Breast epithelium (tissue), 4 donors: ENCODE measurements at regions not wholly inside any gene's neighbourhood (a gene's known extent, or its start where the extent isn't known, plus 50 kb on each side); places are given as distances from the start of the nearest gene placed in this dataset.

Experiments
- DNase-seq, 2 donors: peaks; one replicate each; pipeline ENCODE4 v3.0.0-alpha.2; 2019; ENCODE audit warnings: low spot score in 2 of 2
- H3K27ac ChIP-seq, 2 donors: fragments of 200-600 bp; sonication (generic) in 1 of 2; one replicate each; pipeline ENCODE4 v1.5.1; 2016 to 2019; ENCODE audit warnings: mild to moderate bottlenecking in 1 of 2
- H3K27me3 ChIP-seq, 2 donors: fragments of 200-600 bp; sonication (generic) in 1 of 2; one replicate each; pipeline versions ENCODE4 v1.5.1 to v1.6.0; 2017 to 2019; ENCODE audit warnings: control low read depth in 1 of 2, mild to moderate bottlenecking in 1 of 2
- H3K36me3 ChIP-seq: fragments of 200-600 bp; one replicate; pipeline ENCODE4 v1.5.1; 2019
- H3K4me1 ChIP-seq, 2 donors: fragments of 200-600 bp; sonication (generic); one replicate each; pipeline ENCODE4 v1.5.1; 2016 to 2019; ENCODE audit warnings: control low read depth in 1 of 2
- H3K4me3 ChIP-seq, 3 donors: fragments of 200-600 bp; sonication (generic); 1 replicate in 2 of 3; 2 replicates in 1 of 3; pipeline ENCODE4 v1.5.1; 2016 to 2019; ENCODE audit warnings: mild to moderate bottlenecking in 3 of 3, moderate library complexity in 2 of 3
- H3K9me3 ChIP-seq, 2 donors: fragments of 200-600 bp; sonication (generic) in 1 of 2; one replicate each; pipeline ENCODE4 v1.5.1; 2016 to 2019; ENCODE audit warnings: control low read depth in 1 of 2
- CTCF ChIP-seq, 3 donors: fragments of 450-650 bp; IDR thresholded peaks; one replicate each; pipeline ENCODE4 v1.5.1; 2016 to 2017; ENCODE audit warnings: antibody characterized with exemption in 3 of 3, mild to moderate bottlenecking in 3 of 3, moderate library complexity in 3 of 3
- POLR2A ChIP-seq: fragments of 450-650 bp; IDR thresholded peaks from one replicate; pipeline ENCODE4 v1.6.1; 2016; ENCODE audit warnings: antibody characterized with exemption, mild to moderate bottlenecking, moderate library complexity
- POLR2AphosphoS5 ChIP-seq, 3 donors: sonication (generic); formaldehyde crosslinking; IDR thresholded peaks; one replicate each; pipeline ENCODE4 v1.6.1; 2017; ENCODE audit warnings: antibody characterized with exemption in 3 of 3
- intact Hi-C: fragments of 100-400 bp; cut with DNase I; formaldehyde crosslinking; loops from one replicate; pipeline ENCODE4 v1.15.1; 2023; ENCODE audit warnings: low total_unique reads

DNA sequence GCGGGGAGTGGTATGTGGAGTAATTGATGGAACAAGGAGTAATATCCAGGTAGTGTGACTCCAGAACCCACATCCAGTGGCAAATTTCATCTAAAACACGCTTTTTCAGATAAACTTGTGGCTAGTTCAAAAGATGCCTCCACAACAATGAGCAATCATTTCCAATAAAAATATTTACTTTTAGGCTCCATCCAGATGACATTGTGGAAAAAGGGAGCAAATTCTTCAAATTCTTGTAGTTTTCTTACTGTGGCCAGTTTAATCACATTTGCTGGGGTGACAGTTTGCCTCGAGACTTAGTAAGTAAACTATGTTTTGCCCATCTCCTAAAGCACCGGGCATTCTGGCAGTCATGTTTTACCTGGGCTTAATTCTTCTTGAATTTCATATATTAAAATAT lies 243.6 kb downstream of the IRS1 start:
- Histone ChIP-seq H3K36me3 (no peaks in the 10 kb centered on the region), H3K27ac (no peak overlapping the region), H3K4me1 (no peaks in the 10 kb centered on the region), H3K27me3 (no peaks in the 10 kb centered on the region), H3K9me3 (no peaks in the 10 kb centered on the region), H3K4me3 (no peak overlapping the region)
- TF ChIP-seq POLR2A, result no peak
- no peak for TF ChIP-seq POLR2AphosphoS5 (IDR thresholded peaks at IDR 0.05)
- no peak for TF ChIP-seq CTCF (IDR thresholded peaks at IDR 0.05)
- intact Hi-C loops, result no loop called here
- DNase-seq, result no peak

GRCh38 chr2:226554701-226555100 lies 244.9 kb downstream of the IRS1 start:
- intact Hi-C loops, result no loop called here
- Histone ChIP-seq H3K36me3 (no peaks in the 10 kb centered on the region), H3K27me3 (no peaks in the 10 kb centered on the region), H3K27ac (no peak overlapping the region), H3K4me1 (no peaks in the 10 kb centered on the region), H3K4me3 (no peak overlapping the region), H3K9me3 (no peaks in the 10 kb centered on the region)
- DNase-seq, result no peak
- TF ChIP-seq CTCF (IDR thresholded peaks at IDR 0.05) (no peak), POLR2A (no peak), POLR2AphosphoS5 (IDR thresholded peaks at IDR 0.05) (no peak)

DNA sequence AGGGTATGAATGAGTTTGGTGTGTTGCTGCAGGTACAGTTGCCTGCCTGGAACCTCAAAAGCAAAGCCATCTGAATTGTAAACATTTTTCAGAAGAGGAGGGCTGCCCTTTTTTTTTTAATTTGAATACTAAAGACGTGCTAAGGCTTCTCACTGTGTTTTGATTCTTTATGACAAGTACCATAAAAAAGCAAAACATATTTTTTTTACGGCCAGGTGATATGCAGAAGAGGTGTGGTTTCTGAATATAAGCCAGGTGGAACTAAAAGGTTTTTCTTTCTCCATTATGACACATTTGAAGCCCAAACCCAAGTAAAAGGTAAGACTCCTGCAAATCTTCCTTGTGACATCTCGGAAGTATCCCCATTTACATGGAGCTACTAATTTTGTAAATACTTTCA lies 246.3 kb downstream of the IRS1 start:
- DNase-seq, result no peak
- intact Hi-C loops, result no loop called here
- no peak for TF ChIP-seq CTCF (IDR thresholded peaks at IDR 0.05)
- TF ChIP-seq POLR2A, result no peak
- no peak for TF ChIP-seq POLR2AphosphoS5 (IDR thresholded peaks at IDR 0.05)

GRCh38 chr2:226552571-226553285 lies 246.9 kb downstream of the IRS1 start:
- H3K4me3 ChIP-seq, result no peak overlapping the region

More for the DNA sequence above, 246.3 kb downstream of the IRS1 start:
- Histone ChIP-seq H3K27ac (no peak overlapping the region), H3K36me3 (no peaks in the 10 kb centered on the region), H3K27me3 (no peaks in the 10 kb centered on the region), H3K4me1 (no peaks in the 10 kb centered on the region), H3K9me3 (no peaks in the 10 kb centered on the region), H3K4me3 (no peak overlapping the region)

More at GRCh38 chr2:226552571-226553285, 246.9 kb downstream of the IRS1 start:
- Histone ChIP-seq H3K36me3 (no peaks in the 10 kb centered on the region), H3K4me1 (no peaks in the 10 kb centered on the region), H3K27ac (no peak overlapping the region), H3K27me3 (no peaks in the 10 kb centered on the region), H3K9me3 (no peaks in the 10 kb centered on the region)
- intact Hi-C loops, result no loop called here
- TF ChIP-seq POLR2A (no peak), POLR2AphosphoS5 (IDR thresholded peaks at IDR 0.05) (no peak), CTCF (IDR thresholded peaks at IDR 0.05) (no peak)
- no peak for DNase-seq
